ENCODE measurements at regions not wholly inside any gene's neighbourhood (a gene's known extent, or its start where the extent isn't known, plus 50 kb on each side); places are given as distances from the start of the nearest gene placed in this dataset.

- TF ChIP-seq CTCF (conservative IDR thresholded peaks at IDR 0.05; ENCODE audit: low read depth in 2 of 2) (no peak), REST (IDR thresholded peaks at IDR 0.05; ENCODE audit: unreplicated experiment) (no peak), EZH2 (IDR thresholded peaks at IDR 0.05; ENCODE audit: low read depth, unreplicated experiment) (no peak), CREB1 (CRISPR knock-in tag; IDR thresholded peaks at IDR 0.05; ENCODE audit: low read depth) (no peak), POLR2AphosphoS5 (IDR thresholded peaks at IDR 0.05; ENCODE audit: low read depth) (no peak), STAT1 (IDR thresholded peaks at IDR 0.05; ENCODE audit: unreplicated experiment) (no peak), JUNB (IDR thresholded peaks at IDR 0.05; ENCODE audit: unreplicated experiment) (no peak), ZNF114 (CRISPR knock-in tag; IDR thresholded peaks at IDR 0.05) (no peak), EZH2phosphoT487 (IDR thresholded peaks at IDR 0.05; ENCODE audit: unreplicated experiment) (no peak), NANOG (IDR thresholded peaks at IDR 0.05; ENCODE audit: borderline replicate concordance) (no peak), ETS1 (IDR thresholded peaks at IDR 0.05) (no peak), ZNF331 (CRISPR knock-in tag; IDR thresholded peaks at IDR 0.05; ENCODE audit: low read depth) (no peak), ZNF462 (CRISPR knock-in tag; IDR thresholded peaks at IDR 0.05) (no peak)
These were observed 516.2 kb downstream of the BCKDHB start for GRCh38 chr6:80622641-80623040.

Measured in GM23338 (cell line).